Germinal center (tissue), 1 donor: ENCODE measurements at regions not wholly inside any gene's neighbourhood (a gene's known extent, or its start where the extent isn't known, plus 50 kb on each side); places are given as distances from the start of the nearest gene placed in this dataset.
"Not testable (repeated sequence)": the region's sequence is repeated elsewhere in the genome, so short reads cannot be mapped to it uniquely, and the experiment has no call there.

Experiments
- DNase-seq: peaks from one replicate; pipeline ENCODE4 v3.0.0; 2012; ENCODE audit warnings: mixed read lengths, low spot score

DNA sequence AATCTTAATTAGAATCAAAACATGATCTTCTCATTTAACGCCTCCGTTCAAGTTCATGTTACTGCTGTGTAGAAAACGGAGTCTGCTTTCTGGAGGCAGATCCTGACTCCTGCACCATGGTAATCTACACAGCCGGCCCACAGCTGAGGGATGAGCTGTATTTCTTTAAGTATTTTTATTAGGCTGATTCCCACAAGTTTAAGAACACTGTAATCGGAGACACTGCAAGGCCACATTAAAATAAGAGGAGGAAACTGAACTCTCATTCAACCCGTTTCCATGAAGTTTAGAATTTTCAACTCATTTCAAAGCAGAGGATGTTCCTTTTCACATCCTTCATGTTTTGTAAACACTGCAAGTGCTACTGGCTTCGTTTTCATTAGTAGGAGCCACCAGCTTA, 372.2 kb downstream of the NFIB start:
- no peak for DNase-seq

- DNase-seq = no peak
Observed at GRCh38 chr9:13939701-13940490, 374.0 kb downstream of the NFIB start.

- DNase-seq = no peak
Observed at GRCh38 chr9:13939134-13939533, 374.8 kb downstream of the NFIB start.

DNA sequence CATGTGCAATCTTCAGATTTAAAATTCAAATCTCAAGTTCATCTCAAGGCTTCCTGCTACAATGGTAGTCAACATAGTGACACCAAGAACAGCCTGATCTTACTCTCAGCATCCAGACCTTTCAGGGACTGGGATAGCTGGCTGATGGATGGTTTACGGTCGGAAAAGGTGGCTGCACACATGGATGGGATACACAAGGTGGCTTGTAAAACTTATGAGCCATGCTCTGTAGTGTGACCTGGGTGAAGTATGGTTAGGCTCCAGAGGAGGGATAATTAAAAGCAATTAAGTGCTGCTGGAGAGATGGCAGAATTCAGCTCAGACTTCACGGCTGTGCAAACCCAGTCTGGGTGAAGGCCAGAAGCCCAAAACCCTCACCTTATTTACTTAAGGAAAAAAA, 379.5 kb downstream of the NFIB start:
- no peak for DNase-seq

DNA sequence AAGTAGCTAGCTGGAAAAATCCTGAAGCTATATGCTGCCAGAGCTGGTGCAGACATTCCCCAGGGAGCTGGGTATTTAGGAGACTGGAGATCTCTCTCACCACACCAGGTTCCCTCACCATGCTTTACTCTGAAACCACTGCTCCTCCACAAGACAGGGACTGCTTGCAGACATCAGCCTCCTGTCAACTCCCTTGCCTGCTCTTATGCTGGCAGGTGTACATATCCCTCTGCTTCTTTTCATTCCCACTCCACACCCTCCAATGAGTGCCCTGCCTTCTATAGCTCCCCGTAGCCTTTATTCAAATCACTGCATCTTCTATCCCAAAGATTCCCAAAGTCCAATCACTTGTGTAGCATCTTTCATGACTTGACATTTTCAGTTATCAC, 380.7 kb downstream of the NFIB start:
- no peak for DNase-seq

DNA sequence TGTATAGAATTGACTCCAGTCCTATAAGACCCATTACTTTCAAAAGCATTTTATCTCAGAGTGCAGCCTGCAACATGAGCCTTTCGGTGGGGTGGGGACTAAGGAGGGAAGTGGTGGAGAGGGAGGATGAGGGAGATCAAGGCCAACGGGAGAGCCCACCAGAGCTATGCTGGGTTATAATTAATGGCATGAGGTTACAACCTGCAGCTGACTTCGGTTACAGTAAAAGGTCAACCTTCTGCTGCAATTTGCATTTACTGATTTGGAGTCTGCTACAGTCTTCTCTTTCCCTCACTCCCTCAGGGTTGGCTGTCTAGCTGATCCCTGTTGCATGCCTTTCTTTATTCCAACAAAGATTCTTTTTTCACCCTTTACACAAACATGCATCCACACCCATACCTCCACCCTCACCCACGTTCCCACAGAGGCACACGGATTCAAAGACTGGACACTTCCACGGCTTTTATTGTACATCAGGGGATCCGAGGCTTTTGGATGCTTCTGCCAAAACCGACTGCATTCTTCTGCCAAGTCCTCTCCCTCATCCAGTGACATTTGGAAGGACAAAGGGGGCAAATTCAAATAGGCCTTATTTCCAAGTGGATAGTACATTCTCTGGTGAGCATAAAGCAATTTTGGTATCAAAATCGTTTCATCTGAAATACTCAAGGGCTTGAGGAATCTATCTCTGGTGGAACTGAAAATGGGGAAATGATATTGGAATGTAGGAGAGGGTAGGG, 381.2 kb downstream of the NFIB start:
- no peak for DNase-seq

- DNase-seq = no peak
Observed at GRCh38 chr9:13929013-13929412, 384.9 kb downstream of the NFIB start.

DNA sequence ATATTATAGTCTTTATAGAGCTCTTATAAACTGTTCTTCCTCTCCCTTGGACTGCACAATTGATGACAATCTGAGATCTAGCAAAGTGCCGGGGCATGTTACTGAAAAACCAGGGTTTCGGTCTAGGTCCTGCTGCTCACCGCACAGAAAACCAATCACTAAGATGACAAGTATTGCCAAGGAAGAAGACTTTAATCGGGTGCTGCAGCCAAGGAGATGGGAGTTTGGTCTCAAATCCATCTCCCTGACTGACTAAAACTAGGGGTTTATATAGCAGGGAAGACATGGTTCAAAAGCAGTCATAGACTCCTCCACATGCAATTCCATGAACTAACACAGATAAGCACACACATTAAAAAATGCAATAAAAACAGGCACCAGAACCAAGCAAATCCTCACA, 390.6 kb downstream of the NFIB start:
- DNase-seq = no peak

- DNase-seq = no peak
Observed at GRCh38 chr9:13920557-13920956, 393.4 kb downstream of the NFIB start.

DNA sequence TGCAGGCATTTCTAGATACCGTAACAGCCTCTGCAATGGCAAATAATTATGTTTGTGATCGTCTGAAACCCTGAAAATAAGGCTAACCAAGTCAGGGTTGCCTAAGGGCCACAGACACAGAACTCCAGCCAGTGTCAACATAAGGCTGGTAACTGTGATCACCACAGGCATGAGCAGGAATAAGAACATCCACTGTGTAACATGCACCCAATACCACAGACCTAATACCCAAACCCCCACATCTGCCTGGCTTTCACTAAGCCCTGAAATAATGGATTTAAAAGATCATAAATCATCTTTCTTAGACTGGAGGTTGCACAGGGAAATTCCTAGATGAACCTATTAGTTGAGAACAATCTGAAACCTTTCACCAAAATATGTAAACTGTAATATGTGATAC, 394.5 kb downstream of the NFIB start:
- no peak for DNase-seq

DNA sequence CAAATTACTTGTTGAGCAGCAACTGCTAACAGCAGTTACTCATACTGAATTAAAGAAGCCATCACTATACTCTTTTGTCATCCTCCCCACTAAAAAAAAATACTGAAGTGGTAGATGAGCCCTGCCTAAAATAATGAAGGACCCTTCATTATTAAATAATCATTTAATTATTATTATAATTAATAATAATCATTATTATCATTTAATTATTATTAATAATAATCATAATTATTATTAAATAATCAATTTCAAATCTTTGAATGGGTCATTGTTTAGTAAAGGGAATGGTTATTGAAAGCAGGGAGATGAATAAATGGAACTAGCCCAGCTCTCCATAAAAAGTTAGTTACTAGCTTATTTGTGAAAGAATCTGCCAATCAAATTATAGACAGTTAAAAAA, 396.4 kb downstream of the NFIB start:
- DNase-seq = no peak

GRCh38 chr9:13915591-13916301, 398.2 kb downstream of the NFIB start:
- no peak for DNase-seq

- no peak for DNase-seq
Observed at GRCh38 chr9:13915131-13915530, 398.8 kb downstream of the NFIB start.

DNA sequence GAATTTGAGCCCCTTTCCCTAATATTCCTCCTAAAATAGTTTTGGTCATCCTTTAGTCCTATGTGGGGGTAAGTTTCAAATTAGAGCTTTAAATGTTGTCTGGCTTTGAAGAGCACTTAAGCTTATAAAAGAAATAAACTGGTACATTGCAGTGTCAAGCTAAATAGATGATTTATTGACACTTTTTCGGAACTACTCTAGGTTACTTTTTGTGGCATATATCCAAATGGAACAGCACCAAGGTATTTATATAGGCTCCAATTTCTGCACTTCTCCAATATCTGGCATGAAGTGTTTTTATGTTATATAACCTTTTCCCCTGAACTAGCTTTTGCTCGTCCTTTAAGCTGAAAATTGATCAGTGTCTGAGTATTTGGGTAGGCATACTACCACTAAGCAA, 402.5 kb downstream of the NFIB start:
- DNase-seq = no peak

DNA sequence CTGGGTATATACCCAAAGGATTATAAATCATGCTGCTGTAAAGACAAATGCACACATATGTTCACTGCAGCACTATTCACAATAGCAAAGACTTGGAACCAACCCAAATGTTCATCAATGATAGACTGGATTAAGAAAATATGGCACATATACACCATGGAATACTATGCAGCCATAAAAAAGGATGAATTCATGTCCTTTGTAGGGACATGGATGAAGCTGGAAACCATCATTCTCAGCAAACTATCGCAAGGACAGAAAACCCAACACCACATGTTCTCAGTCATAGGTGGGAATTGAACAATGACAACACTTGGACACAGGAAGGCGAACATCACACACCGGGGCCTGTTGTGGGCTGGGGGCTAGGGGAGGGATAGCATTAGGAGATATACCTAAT, 406.1 kb downstream of the NFIB start:
- DNase-seq = not testable (repeated sequence)

- DNase-seq = no peak
Observed at GRCh38 chr9:13904746-13905145, 409.2 kb downstream of the NFIB start.

DNA sequence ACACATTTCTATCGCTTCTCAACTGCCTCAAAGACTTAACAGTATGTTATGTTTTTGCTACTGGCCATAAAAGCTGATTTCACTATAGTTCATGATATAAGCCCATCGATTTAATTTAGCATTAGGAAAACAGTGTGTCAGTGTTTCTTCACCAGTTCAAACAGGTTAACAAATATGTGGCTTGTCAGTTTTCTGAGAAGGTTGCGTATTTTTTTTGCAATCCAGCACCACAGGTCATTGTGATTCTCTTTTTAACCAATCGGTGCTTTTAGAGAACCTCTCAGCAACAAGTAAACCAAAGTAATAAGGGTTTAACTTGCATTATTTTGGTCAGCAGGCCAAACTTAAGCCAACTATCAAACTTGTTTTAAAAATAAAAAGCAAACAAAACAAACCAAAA, 409.6 kb downstream of the NFIB start:
- DNase-seq = no peak

DNA sequence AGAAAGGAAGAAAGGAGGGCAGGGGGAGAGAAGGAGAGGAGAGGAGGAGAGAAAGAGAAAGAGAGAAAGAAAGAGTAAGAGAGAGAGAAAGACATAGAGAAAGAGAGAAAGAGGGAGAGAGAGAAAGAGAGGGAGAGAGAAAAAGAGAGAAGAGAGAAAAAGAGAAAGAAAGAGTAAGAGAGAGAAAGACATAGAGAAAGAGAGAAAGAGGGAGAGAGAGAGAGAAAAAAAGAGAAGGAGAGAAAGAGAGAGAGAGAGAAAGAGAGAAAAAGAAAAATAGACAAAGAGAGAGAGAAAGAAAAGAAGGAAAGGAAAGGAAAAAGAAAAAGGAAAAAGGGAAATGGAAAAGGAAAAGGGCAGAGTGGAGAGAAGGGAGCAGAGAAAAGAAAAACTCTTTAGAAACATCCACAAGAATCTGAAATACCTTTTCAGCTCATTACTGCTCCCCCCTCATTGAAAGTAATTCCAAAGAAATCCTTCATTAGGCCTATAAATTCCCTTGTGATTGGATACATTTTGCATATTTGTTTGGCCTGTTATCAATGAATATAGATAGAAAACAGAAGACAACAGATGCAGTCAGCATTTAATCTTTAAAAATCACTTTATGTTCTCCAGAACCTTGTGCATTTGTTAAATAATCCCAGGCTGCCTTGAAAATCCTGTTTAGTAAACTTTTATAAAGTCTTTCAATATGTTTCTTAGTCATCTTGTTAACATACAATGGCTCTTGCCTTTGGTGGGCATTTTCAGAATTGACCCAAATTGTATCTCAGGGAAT, 411.5 kb downstream of the NFIB start:
- no peak for DNase-seq

DNA sequence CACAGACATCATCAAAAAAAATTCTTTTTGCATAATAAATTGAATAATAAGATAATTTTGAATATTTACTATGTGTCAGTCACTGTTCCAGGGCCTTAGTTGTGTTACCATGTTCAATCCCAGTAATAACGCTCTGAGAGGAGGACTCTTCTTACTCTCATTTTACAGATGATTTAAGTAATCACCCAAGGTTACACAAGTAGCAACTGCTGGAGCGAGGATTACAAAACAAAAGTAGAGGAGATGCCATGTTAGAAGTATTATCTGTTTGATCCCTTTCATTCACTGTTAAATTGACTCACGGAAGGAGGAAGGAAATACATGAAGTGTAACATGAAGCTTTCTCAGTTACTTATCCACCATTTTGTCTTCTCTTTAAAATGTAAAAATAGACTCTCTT, 412.8 kb downstream of the NFIB start:
- no peak for DNase-seq

DNA sequence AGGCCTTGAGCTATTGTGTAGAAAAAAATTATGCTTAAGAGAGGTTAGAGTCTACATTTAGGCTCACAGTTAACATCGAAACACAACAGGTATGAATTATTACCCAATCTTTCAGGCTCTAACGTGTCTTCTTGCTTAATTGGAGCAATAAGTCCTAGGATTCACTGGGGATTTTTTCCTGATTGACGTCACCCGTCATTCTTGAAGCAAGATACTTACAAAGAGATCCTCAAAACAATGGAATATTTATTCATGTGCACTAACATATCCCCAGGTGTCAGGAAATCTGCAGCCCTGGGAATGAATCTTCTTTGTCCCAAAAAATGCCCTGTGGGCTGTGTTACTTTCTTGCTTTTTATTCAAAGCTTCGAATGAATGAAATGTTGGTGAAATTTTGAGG, 413.5 kb downstream of the NFIB start:
- no peak for DNase-seq

DNA sequence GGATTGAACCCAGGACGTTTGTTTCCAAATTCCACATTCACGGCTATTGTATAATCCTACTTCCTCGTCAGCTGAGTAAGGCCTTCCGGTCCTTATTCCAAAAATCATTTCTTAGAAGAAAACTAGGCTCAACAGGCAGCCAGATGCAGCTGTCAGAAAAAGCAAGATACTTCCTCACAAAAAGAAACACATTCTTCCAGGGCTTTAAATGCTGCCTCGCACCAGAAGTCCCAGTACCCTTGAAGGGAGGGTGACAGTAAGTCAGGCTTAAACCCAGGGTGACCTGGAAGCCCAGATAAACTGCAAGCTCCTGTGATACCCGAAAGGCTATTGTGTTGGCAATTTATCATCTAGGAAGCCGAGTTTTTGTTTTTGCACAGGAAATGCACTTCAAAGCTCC, 414.0 kb downstream of the NFIB start:
- no peak for DNase-seq

- DNase-seq = no peak
Observed at GRCh38 chr9:13898957-13899356, 415.0 kb downstream of the NFIB start.
